Mammary epithelial cell (primary cell): ENCODE measurements at regions not wholly inside any gene's neighbourhood (a gene's known extent, or its start where the extent isn't known, plus 50 kb on each side); places are given as distances from the start of the nearest gene placed in this dataset.

ENCODE experiments used
- EZH2 ChIP-seq: IDR thresholded peaks from 2 replicates; pipeline ENCODE4 v1.6.1; 2012; ENCODE audit warnings: low read length, inconsistent platforms, borderline replicate concordance
- TF ChIP-seq, protein P1 (sequence below), 2 donors: IDR thresholded peaks in 1 of 2; conservative IDR thresholded peaks in 1 of 2; 2 replicates each; pipeline ENCODE4 v1.5.1; 2011 to 2012; ENCODE audit warnings: inconsistent platforms in 2 of 2, low read length in 2 of 2, mild to moderate bottlenecking in 2 of 2, control low read depth in 1 of 2, low read depth in 1 of 2; ENCODE audit not compliant: insufficient read depth in 1 of 2; ENCODE audit errors: extremely low read depth in 1 of 2

DNA sequence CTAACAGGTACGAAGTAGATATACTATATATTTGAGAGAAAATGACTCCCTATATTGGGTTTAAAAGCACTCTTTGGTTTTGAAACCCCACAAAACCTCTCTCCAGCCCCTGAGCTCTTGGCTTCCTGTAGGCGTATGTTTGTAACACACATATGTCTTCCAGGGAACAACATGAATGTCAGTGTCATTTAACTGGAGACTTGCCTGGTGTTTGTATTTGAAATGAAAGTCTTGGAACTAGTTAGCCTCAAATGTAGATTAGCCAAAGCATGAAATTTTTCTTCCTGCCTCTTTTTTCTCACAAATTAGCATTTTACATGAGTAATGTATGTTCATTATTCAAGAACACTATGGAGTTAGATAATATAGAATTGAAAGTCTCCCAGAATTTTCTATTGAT, 411.8 kb upstream of the ASIC2 start:
- TF ChIP-seq, protein P1, sequence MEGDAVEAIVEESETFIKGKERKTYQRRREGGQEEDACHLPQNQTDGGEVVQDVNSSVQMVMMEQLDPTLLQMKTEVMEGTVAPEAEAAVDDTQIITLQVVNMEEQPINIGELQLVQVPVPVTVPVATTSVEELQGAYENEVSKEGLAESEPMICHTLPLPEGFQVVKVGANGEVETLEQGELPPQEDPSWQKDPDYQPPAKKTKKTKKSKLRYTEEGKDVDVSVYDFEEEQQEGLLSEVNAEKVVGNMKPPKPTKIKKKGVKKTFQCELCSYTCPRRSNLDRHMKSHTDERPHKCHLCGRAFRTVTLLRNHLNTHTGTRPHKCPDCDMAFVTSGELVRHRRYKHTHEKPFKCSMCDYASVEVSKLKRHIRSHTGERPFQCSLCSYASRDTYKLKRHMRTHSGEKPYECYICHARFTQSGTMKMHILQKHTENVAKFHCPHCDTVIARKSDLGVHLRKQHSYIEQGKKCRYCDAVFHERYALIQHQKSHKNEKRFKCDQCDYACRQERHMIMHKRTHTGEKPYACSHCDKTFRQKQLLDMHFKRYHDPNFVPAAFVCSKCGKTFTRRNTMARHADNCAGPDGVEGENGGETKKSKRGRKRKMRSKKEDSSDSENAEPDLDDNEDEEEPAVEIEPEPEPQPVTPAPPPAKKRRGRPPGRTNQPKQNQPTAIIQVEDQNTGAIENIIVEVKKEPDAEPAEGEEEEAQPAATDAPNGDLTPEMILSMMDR (conservative IDR thresholded peaks at IDR 0.05 in 1 of 2, IDR thresholded peaks at IDR 0.05 in 1 of 2; ENCODE audit: extremely low read depth in 1 of 2, insufficient read depth in 1 of 2, low read depth in 1 of 2, low read length in 2 of 2): no peak
- TF ChIP-seq EZH2: no peak
